HG02642 (cell line): ENCODE measurements at regions not wholly inside any gene's neighbourhood (a gene's known extent, or its start where the extent isn't known, plus 50 kb on each side); places are given as distances from the start of the nearest gene placed in this dataset.
"Not testable (repeated sequence)": the region's sequence is repeated elsewhere in the genome, so short reads cannot be mapped to it uniquely, and the experiment has no call there.

Source experiments
- ATAC-seq: cut with Tn5 transposase; IDR thresholded peaks from one replicate; pipeline ENCODE4 v1.9.1; 2021; ENCODE audit warnings: mild to moderate bottlenecking; ENCODE audit not compliant: unreplicated experiment, poor library complexity

DNA sequence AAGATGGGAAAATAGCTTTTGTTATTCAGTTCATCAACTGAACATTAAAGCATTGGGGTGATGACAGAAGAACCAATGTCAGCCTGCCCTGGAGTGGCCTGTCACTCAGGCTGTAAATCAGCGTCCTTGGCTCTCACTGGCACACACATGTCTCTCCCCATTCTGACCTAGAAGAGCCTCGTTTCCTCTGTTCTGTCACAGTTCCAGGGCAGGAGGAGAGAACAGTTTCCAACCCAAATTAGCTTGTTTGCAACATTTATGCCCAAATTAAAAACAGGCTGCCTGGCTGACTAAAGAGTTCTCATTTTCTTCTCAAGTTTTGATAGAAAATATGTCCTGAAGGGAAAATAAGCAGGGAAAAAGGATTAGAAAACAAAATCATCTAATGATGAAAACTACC lies 520.1 kb downstream of the CHSY3 start:
- ATAC-seq: no peak

DNA sequence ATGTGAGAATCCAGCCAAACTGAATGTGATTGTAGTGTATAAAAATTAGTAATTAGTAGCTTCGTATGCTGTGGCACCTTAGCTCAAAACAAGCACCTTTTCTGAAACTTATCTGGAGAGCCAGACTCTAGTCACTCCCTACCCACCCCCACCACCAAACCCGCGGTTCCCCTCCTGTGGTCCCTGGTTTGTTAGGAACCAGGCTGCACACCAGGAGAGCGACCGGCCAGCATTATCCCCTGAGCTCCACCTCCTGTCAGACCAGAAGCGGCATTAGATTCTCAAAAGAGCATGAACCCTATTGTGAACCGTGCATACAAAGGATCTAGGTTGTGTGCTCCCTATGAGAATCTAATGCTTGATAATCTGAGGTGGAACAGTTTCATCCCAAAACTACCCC lies 498.6 kb downstream of the CHSY3 start:
- ATAC-seq: no peak

DNA sequence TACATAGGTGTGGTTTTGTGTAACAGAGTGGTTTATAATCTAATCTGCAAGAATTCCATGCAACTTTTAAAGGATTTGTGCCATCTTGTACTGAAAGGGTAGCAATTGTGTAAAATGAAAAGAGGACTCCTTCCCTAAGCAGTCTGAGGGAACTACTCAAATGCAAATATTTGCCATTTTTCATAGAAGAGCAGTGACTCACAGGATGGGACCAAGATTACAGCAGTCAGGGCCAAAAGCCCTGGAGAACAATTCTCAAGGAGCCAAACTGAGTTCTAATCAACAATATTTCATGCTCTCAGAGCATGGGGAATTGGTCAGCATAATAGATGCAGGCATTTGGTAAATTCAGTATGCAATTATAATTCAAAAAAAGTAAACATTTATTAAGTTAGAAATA lies 495.8 kb downstream of the CHSY3 start:
- no peak for ATAC-seq

DNA sequence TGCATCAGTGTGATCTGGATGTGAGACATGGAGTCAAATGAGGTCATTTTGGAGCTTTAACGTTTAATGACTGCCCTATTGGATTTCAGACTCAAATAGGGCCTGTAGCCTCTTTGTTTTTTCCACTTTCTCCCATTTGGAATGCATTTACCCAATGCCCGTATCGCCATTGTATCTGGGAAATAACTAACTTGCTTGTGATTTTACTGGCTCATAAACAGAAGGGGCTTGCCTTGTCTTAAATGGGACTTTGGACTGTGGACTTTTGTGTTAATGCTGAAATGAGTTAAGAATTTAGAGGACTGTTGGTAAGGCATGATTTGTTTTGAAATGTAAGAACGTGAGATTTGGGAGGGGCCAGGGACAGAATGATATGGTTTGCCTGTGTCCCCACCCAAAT lies 494.6 kb downstream of the CHSY3 start:
- ATAC-seq: no peak

DNA sequence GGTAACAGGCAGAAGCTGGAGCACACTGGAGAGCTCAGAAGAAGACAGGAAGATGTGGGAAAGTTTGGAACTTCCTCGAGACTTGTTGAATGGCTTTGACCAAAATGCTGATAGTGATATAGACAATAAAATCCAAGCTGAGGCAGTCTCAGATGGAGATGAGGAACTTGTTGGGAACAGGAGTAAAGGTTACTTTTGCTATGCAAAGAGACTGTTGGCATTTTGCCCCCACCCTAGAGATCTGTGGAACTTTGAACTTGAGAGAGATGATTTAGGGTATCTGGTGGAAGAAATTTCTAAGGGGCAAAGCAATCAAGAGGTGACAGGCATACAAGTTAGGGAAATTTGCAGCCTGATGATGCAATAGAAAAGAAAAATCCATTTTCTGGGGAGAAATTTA lies 493.5 kb downstream of the CHSY3 start:
- not testable (repeated sequence) for ATAC-seq

DNA sequence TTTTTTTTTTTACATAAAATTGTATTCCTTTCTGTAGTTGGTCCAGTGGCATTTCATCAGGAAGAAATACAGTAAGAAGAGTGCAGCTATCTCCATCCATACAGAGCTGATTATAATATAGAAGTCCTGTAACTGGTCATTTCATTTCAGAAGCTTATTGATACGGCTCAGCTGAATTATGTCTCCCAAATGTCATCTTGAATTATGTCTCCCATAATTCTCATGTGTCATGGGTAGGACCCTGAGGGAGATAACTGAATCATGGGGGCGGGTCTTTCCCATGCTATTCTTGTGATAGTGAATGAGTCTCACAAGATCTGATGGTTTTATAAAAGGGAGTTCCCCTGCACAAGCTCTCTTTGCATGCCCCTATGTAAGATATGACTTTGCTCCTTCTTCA lies 492.9 kb downstream of the CHSY3 start:
- ATAC-seq: no peak

DNA sequence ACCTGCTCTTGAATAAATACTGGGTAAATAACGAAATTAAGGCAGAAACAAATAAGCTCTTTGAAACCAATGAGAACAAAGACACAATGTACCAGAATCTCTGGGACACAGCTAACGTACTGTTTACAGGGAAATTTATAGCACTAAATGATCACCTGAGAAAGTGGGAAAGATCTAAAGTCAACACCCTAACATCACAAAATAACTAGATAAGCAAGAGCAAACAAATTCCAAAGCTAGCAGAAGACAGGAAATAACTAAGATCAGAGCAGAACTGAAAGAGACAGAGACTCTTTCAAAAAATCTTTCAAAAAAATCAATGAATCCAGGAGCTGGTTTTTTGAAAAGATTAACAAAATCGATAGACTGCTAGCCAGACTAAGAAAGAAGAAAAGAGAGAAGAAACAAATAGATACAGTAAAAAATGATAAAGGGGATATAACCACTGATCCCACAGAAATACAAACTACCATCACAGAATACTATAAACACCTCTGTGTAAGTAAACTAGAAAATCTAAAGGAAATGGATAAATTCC lies 487.5 kb downstream of the CHSY3 start:
- not testable (repeated sequence) for ATAC-seq

DNA sequence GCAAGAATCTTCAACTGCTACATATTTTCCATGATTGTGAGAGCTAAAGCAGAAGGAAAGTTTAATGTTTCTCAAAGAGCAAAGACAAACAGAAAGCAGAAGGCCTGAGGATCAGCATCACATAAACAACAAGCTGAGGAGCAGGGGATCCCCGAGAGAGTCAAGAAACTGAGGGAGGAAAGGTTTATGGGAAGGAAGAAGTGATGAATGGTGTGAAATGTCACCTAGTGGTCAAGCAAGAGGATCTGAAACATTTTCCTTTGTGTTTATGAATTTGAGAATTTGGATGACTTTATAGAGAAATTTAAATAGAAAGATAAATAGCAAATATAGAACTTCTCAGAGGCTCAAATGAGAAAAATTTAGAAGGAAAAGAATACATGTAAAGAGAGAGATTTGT lies 481.9 kb downstream of the CHSY3 start:
- no peak for ATAC-seq

DNA sequence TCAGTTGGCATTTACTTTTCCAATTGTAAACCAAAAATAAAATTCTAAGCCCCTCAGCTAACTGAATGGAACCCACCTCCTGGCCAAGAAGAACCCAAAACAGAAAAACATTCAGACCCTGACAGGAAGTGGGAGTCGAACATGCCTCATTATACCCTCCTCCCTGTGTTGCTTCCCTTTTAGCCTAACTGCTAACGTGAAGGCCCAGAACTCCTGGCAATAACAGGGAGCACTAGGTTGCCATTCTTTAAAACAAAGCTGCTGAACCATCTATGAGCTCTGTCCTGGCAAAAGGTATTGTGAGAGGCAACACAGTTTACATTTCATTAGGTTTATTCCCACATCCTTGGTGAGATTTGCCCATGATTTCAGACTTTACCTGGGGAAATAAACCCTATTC lies 481.4 kb downstream of the CHSY3 start:
- ATAC-seq: no peak

DNA sequence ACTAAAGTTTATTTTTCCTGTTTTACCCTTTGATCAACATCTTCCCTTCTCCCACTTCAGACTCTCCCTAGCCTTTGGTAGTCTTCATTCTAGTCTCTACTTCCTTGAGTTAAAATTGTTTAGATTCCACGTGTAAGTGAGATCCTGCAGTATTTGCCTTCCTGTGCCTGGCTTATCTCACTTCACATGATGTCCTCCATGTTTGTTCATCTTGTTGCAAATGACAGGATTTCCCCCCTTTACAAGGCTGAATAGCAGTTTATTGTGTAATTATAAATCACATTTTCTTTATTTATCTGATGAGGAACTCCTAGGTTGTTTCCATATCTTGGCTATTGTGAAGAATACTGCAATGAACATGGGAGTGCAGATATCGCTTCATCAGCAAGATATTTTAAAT lies 461.7 kb downstream of the CHSY3 start:
- ATAC-seq: no peak

DNA sequence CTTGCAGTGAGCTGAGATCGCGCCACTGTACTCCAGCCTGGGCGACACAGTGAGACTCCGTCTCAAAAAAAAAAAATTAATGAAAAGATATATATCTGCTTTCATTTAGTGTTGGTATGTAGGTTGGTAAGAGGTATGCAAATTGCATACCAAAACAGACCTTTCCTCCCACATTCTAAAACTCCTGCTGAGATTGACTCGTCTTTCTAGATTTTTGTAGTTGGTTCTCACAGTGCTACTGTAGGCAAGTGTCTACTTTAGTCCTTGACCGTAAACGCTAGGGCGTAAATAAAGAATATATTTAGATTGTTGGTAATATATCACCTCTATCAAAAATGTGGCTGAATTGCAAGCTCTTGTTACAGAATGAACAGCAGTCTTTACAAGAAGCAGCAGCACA lies 445.9 kb downstream of the CHSY3 start:
- no peak for ATAC-seq

DNA sequence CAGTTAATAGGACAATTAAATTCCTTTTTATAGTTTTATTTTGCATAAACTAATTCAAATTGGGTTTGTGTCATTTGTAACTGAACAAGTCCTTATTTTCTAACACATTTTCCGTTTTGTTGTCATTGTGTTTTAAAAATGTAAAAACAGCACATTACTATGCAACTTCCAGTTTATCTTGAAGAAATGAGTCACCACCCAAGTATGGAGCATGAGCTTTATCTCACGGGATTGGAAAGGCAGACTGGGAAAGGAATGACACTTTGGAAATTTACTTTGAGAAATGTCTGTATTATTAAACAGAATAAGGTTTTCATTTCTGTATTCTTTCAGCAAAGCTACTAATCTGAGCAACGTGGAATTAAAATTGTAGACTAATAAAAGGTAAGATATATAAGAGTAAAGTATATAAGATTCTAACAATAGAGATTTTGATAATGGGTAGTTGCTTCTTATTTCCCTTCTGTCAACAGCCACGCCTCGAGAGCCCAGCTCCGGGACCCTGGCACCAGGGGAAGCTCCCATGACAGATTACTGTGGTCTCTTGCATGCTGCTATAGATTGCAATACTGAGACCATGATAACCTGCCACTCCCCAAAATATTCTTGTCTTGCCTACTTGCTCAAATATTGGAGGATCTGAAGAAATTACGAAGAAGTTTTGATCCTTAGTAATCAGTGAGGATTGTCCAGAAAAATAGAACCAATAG lies 433.1 kb downstream of the CHSY3 start:
- ATAC-seq: no peak

DNA sequence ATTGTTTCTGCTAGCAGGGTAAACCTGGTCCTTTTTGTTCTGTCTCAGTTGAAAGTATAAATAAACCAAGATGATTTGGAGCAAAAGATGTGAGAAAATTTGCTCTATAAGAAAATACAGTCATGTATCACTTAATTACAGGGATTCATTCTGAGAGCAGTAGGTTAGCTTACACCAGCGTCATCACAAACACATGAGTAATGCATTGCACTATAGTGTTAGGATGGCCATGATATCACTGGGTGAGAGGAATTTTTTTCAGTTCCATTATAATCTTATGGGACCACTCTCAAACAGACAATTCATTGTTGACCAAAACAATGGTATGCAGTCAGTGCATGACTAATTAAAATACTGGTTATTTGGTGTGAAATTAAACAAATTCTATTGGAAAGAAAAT lies 430.9 kb downstream of the CHSY3 start:
- ATAC-seq: no peak

DNA sequence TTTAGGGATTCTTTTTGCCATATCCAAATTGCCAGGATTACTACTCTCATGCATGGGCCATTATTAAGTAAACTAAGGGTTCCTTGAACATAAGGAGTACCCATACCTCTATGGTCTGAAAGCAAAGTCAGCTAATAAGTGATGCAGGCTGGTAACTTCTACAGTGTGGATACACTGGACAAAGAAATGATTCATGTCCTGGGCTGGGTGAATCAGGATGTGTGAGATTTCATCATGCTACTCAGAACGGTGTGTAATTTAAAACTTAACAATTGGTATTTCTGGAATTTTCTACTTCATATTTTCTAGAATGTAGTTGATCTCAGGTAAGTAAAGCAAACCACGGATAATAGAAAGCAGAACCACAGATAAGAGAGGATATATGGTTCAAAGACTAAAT lies 428.8 kb downstream of the CHSY3 start:
- ATAC-seq: no peak

DNA sequence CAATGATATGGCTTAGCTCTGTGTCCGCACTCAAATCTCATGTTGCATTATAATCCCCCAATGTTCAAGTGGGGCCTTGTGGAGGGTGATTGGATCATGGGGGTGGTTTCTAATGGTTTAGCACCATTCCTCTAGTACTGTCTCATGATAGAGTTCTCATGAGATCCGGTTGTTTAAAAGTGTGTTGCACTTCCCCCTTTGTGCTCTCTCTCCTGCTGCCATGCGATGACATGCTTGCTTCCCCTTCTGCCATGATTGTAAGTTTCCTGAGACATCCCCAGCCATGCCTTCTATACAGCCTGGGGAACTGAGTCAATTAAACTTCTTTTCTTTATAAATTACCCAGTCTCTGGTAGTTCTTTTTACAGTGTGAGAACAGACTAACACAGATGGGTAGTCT lies 427.1 kb downstream of the CHSY3 start:
- no peak for ATAC-seq

DNA sequence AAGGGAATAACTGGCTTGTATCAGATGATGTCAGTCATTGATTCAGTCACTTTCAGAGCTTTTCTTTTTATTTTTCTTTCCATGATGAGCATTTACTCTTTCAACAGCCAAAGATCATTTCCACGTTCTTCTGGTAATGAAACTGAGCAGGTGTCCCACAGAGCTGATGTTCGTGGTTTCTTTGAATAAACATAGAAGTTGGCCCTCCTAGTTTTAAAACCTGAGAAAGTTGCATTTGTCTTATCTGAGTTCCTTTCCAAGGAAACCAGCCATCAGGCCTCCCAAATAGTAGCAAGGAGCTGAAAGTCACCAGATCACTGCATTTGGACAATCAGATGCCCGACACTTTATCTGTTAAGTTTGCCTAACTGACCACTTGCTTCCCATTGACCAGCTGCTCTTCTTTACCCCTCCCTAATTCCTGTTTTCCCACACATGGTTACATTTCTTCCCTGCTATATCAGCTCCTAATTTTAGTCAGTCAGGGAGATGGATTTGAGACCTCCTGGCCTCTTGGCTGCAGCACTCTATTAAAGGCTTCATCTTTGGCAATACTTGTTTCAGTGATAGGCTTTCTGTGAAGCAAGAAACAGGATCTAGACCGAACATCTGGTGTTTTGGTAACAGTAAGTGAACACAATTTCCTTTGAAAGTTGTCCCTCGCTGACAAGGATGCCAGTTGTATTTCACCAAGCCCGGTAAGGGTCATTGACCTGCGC lies 420.8 kb downstream of the CHSY3 start:
- no peak for ATAC-seq

DNA sequence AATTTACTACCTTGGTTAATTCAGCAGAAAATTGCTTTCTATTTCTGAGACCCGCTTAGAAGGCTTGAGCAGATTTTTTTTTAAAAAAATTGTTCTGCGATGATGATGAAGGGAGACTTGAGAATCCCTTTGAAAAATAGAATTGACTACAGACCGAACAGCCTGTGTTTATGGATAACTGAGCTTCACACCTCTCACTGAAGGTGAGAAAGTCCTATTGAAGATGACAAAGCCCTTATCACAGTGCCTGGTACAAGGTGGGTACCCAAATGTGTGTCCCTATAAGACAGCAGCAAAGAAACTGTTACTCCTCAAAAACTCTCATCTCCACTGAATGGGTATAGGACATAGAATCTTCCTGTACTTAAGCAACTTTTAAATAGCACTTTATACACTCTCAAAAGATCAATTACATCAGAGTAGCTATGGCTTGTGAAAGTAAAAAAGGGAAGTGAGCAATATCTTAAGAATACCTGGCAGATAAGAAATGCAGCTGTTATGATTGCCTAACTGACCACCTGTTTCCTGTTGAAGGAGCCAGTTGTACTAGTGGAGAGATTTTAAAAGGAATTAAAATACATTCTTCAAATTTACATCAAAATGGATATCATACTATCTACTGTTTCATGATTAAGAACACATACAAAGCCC lies 419.7 kb downstream of the CHSY3 start:
- peak; percentile 100 for ATAC-seq

DNA sequence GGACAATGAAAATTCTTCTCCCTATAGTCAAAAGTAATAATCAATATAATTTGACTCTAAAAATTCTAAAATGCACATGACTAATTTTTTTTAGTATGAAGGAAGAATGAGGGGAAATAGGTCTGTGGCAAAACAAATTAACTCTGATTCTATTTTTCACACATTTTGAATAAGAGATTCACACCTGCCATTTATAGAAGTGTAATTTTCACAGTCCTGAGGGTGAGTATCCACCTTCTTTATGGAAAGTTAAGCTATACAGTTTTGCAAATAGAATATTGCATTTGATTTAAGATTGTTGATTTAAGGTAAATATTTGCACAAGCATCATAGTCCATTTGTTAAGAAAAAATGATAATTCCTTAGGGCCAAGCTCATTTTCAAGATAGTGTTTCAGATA lies 417.7 kb downstream of the CHSY3 start:
- ATAC-seq: no peak

DNA sequence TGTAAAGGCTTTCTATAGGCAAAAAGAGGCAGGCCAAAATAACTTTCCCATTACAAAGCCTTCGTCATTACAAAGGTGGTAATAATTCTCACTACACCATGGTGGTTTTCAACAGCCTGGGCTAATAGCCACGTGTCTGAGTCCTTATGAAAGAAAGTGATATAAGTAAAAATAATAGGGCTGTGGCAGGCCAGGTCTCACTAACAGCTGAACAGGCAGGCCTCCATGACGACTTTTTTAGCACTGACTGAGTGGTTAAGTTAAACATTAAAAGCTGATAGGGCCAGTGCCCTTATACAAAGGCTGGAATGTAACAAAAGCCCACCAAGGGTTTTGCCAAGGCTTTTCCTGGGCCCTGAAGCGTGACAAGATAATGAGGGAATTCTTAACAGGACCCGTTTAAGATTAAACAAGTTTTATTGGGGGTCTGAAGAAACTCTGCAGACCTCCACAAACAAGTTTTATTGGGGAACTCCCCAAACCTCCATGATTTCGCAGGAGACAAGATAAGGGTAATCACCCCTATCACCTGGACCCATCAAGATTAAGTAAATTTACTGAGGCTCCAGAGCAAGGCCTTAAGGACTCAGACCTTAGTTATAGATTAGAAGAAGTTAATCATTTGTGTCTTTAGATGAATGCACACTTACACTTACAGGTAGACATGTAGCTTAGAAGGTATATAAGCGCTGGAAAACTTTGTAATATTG lies 412.9 kb downstream of the CHSY3 start:
- ATAC-seq: peak; percentile 76

DNA sequence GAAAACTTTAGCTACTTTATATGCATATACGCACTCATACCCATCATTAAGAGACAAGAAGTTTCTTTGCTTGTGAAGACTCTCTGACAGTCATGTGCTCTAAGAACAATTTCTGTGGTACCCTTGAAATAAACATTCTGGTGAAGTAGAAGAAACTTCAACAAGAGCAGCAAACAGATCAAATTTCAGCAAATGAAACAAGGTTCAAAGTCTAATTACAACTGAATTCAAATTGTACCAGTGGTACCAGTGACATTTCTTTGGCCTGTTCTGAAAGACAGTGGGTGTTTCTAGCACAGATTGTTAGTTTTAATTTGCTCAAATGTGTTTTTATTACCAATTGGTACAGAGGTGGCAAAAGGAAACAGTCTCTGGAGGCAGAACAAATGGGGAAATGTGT lies 391.0 kb downstream of the CHSY3 start:
- no peak for ATAC-seq

DNA sequence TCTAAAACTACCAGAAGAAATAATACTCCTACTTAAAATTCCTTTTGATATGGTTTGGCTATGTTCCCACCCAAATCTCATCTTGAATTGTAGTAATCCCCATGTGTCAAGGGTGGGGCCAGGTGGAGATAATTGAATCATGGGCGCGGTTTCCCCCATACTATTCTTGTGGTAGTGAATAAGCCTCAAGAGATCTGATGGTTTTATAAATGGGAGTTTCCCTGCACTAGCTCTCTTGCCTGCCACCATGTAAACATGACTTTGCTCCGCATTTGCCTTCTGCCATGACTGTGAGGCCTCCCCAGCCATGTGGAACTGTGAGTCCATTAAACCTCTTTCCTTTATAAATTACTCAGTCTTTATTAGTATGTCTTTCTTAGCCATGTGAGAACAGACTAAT lies 390.5 kb downstream of the CHSY3 start:
- ATAC-seq: not testable (repeated sequence)
